Immature natural killer cell (primary cell): ENCODE measurements at regions not wholly inside any gene's neighbourhood (a gene's known extent, or its start where the extent isn't known, plus 50 kb on each side); places are given as distances from the start of the nearest gene placed in this dataset.

ENCODE experiments used
- DNase-seq, 3 donors: peaks; one replicate each; pipeline ENCODE4 v3.0.0; 2022; ENCODE audit warnings: mixed read lengths in 1 of 3
- H3K27ac Mint-ChIP-seq, 6 donors: one replicate each; pipeline ENCODE4 v1.8.0; 2020; ENCODE audit warnings: mixed read lengths in 6 of 6, mild to moderate bottlenecking in 5 of 6, inconsistent platforms in 4 of 6, moderate library complexity in 3 of 6
- H3K27me3 Mint-ChIP-seq, 3 donors: one replicate each; pipeline ENCODE4 v1.8.0; 2020 to 2021; ENCODE audit warnings: low read depth in 3 of 3, mild to moderate bottlenecking in 3 of 3, mixed read lengths in 3 of 3, moderate library complexity in 3 of 3, inconsistent platforms in 1 of 3
- H3K36me3 Mint-ChIP-seq, 3 donors: one replicate each; pipeline ENCODE4 v1.8.0; 2020; ENCODE audit warnings: mixed read lengths in 3 of 3, inconsistent platforms in 2 of 3, mild to moderate bottlenecking in 2 of 3
- H3K4me1 Mint-ChIP-seq, 2 donors: one replicate each; pipeline ENCODE4 v1.8.0; 2020; ENCODE audit warnings: inconsistent platforms in 2 of 2, mild to moderate bottlenecking in 2 of 2, mixed read lengths in 2 of 2, moderate library complexity in 1 of 2
- H3K4me3 Mint-ChIP-seq, 5 donors: one replicate each; pipeline ENCODE4 v1.8.0; 2020; ENCODE audit warnings: mild to moderate bottlenecking in 5 of 5, mixed read lengths in 5 of 5, inconsistent platforms in 3 of 5, moderate library complexity in 3 of 5
- H3K9me3 Mint-ChIP-seq, 6 donors: one replicate each; pipeline ENCODE4 v1.8.0; 2020; ENCODE audit warnings: mild to moderate bottlenecking in 6 of 6, mixed read lengths in 6 of 6, inconsistent platforms in 4 of 6, moderate library complexity in 3 of 6

DNA sequence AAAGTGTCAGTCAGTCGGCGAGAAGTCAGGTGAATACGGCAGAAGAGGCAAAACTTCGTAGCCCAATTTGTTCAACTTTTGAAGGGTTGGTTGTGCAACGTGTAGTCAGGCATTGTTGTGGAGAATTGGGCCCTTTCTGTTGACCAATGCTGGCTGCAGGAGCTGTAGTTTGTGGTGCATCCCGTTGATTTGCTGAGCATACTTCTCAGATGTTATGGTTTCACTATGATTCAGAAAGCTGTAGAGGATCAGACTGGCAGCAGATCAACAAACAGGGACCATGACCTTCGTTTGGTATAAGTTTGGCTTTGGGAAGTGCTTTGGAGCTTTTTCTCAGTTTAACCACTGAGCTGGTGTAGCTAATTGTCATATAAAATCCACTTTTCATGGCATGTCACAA is 190.2 kb upstream of the ADAMTS5 start:
- Mint-ChIP-seq H3K9me3 (peaks cover 2 to 33% (median 6%) of the 10 kb centered on the region in 6 donors), H3K4me3 (no peak overlapping the region), H3K27me3 (no peaks in the 10 kb centered on the region)

GRCh38 chr21:27156666-27157065 is 189.8 kb upstream of the ADAMTS5 start:
- Mint-ChIP-seq H3K36me3 (no peaks in the 10 kb centered on the region), H3K9me3 (peaks cover 2 to 34% (median 6%) of the 10 kb centered on the region in 6 donors), H3K4me1 (no peaks in the 10 kb centered on the region), H3K4me3 (no peak overlapping the region), H3K27ac (no peak overlapping the region), H3K27me3 (no peaks in the 10 kb centered on the region)
- no peak for DNase-seq

More for the DNA sequence above, 190.2 kb upstream of the ADAMTS5 start:
- Mint-ChIP-seq H3K4me1 (no peaks in the 10 kb centered on the region), H3K27ac (no peak overlapping the region), H3K36me3 (no peaks in the 10 kb centered on the region)
- DNase-seq: no peak

DNA sequence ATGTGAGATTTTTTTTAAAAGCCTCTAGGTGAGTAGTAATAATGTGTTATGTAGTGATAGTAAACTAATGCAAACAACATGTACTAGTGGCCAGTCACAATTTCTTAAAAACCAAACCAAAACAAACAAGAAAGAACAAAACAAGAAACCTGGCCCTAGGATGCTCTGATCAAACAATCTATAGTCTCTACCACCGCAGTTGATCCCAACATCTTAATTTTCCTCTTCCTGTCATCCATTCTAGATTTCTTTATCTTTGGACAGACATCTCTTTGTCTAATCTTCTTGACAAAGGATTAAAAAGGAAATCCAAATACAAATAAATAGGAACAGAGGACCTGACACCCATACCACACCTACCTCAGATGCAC is 188.2 kb upstream of the ADAMTS5 start:
- H3K27me3 Mint-ChIP-seq: no peaks in the 10 kb centered on the region
- H3K9me3 Mint-ChIP-seq: peaks cover 2 to 42% (median 9%) of the 10 kb centered on the region in 6 donors

DNA sequence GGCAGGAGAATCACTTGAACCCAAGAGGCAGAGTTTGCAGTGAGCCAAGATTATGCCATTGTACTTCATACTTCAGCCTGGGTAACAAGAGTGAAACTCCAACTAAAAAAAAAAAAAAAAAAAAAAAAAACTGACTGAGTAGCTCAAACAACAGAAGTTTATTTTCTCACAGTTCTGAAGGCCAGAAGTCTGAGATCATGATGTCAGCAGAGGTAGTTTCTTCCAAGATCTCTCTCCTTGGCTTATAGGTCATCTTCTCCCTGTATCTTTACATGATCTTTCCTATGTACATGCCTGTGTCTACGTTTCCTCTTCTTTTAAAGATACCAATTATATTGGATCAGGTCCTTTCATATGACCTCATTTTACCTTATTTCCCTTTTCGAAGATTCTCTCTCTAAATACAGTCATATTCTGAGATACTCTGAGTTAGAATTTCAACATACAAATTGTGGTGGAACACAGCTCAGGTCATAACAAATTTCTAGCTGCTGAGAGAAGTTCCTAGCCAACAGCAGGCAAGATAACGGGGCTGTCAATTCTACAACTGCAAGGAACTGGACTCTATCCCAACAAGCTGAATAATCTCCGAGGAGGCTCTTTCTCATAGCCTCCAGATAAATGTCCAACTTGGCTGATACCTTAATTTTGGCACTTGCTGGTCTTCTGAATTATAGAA is 187.7 kb upstream of the ADAMTS5 start:
- no peak for DNase-seq
- Mint-ChIP-seq H3K27me3 (no peaks in the 10 kb centered on the region), H3K4me3 (no peak overlapping the region), H3K36me3 (no peaks in the 10 kb centered on the region), H3K9me3 (peaks cover 2 to 42% (median 9%) of the 10 kb centered on the region in 6 donors), H3K27ac (no peak overlapping the region), H3K4me1 (no peaks in the 10 kb centered on the region)

More for the DNA sequence above, 188.2 kb upstream of the ADAMTS5 start:
- no peaks in the 10 kb centered on the region for H3K4me1 Mint-ChIP-seq
- no peaks in the 10 kb centered on the region for H3K36me3 Mint-ChIP-seq
- DNase-seq: no peak
- no peak overlapping the region for H3K4me3 Mint-ChIP-seq
- no peak overlapping the region for H3K27ac Mint-ChIP-seq

DNA sequence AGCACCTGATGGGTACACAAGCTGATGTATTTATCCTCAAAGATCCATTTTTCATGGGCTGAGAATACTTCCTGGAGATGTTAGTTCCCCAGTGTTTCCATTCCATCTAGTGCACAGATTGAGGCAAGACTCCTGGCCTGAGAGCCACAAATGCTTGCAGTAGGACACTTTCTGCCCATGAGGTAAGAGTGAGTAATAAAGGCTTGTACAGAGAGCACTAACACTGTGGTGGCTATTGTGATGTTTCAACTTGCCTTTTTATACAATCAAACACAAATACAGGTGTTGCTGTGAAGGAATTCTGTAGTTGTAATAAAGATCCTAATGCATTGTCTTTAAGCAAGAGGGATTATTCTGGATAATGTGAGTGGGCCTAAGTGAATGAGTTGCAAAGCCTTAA is 186.1 kb upstream of the ADAMTS5 start:
- no peaks in the 10 kb centered on the region for H3K27me3 Mint-ChIP-seq
- H3K27ac Mint-ChIP-seq: no peak overlapping the region
- no peaks in the 10 kb centered on the region for H3K4me1 Mint-ChIP-seq
- H3K36me3 Mint-ChIP-seq: no peaks in the 10 kb centered on the region
- no peak overlapping the region for H3K4me3 Mint-ChIP-seq
- peaks cover 4 to 48% (median 10%) of the 10 kb centered on the region in 6 donors for H3K9me3 Mint-ChIP-seq
- no peak for DNase-seq

GRCh38 chr21:27149034-27149433 is 182.1 kb upstream of the ADAMTS5 start:
- no peaks in the 10 kb centered on the region for H3K27me3 Mint-ChIP-seq
- no peak overlapping the region for H3K27ac Mint-ChIP-seq
- no peaks in the 10 kb centered on the region for H3K36me3 Mint-ChIP-seq
- no peaks in the 10 kb centered on the region for H3K4me1 Mint-ChIP-seq
- peaks cover 3 to 33% (median 8%) of the 10 kb centered on the region in 6 donors for H3K9me3 Mint-ChIP-seq
- no peak for DNase-seq
- H3K4me3 Mint-ChIP-seq: no peak overlapping the region

DNA sequence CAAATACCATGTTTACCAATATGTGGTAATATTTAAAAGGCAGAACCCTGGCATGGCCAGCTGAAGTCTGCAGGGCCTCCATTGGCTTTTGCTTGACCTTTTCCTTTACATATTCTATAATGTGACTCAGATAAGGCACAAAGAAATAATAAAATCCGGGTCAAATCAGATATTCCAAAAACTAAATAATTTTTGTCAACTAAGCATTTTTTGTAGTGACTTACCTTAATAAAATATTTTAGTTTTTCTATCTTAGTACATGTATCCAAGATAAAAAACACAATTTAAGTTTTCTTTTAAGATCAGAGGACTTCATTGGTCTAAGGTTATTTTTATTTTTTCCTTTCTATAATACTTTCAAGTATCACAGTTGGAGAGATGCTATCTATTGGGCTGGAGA is 179.4 kb upstream of the ADAMTS5 start:
- DNase-seq: no peak
- no peak overlapping the region for H3K4me3 Mint-ChIP-seq
- no peaks in the 10 kb centered on the region for H3K36me3 Mint-ChIP-seq
- H3K9me3 Mint-ChIP-seq: peaks cover 3 to 19% (median 5%) of the 10 kb centered on the region in 6 donors
- no peaks in the 10 kb centered on the region for H3K27me3 Mint-ChIP-seq
- no peaks in the 10 kb centered on the region for H3K4me1 Mint-ChIP-seq
- no peak overlapping the region for H3K27ac Mint-ChIP-seq

GRCh38 chr21:27145134-27145798 is 178.4 kb upstream of the ADAMTS5 start:
- Mint-ChIP-seq H3K27ac (no peak overlapping the region), H3K36me3 (no peaks in the 10 kb centered on the region), H3K4me3 (no peak overlapping the region), H3K9me3 (peaks cover 3 to 22% (median 5%) of the 10 kb centered on the region in 6 donors), H3K4me1 (no peaks in the 10 kb centered on the region), H3K27me3 (no peaks in the 10 kb centered on the region)
- DNase-seq: no peak

DNA sequence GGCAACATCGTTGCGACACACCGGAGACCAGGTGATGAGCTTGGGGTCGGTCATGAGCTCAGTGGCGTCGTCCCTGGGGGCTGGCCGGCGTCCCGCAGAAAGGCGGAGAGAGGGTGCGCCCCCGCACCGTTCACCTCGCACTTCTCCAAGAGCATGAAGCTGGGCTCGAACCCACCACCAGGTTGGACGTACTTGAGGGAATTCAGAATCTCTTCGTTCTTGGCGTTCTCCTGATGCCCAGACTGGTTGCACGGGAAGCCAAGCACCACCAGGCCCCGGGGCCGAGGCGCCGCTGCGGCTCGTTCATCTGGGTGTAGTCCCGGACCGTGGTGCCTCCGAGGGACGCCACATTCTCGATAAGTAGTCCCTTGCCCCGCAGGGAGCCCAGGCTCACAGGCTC is 176.6 kb upstream of the ADAMTS5 start:
- peaks cover 0 to 21% (median 3%) of the 10 kb centered on the region in 6 donors for H3K9me3 Mint-ChIP-seq
- DNase-seq: no peak
- no peak overlapping the region for H3K27ac Mint-ChIP-seq
- no peaks in the 10 kb centered on the region for H3K4me1 Mint-ChIP-seq
- H3K4me3 Mint-ChIP-seq: no peak overlapping the region
- no peaks in the 10 kb centered on the region for H3K27me3 Mint-ChIP-seq
- no peaks in the 10 kb centered on the region for H3K36me3 Mint-ChIP-seq

DNA sequence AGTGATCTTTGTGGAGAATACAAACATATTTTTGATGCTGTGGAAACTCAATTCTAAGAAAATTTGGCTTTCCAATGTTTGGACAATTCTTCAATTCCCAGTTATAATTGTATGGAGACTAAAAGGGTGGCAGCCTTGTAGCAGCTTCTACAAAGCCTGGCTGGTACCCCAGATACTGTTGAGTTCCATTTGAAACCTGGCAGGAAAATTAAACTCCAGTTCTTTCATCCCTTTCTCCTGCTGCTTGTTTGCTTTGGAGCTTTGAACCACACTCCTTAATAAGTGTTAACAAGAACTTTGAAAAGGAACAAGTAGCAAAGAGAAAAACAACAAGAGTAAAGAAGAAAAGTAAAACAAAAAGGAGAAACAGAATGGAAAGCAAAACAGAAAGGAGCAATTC is 172.6 kb upstream of the ADAMTS5 start:
- peaks cover 0 to 21% (median 4%) of the 10 kb centered on the region in 6 donors for H3K9me3 Mint-ChIP-seq
- DNase-seq: no peak
- H3K4me1 Mint-ChIP-seq: no peaks in the 10 kb centered on the region
- no peaks in the 10 kb centered on the region for H3K36me3 Mint-ChIP-seq
- no peaks in the 10 kb centered on the region for H3K27me3 Mint-ChIP-seq
- H3K4me3 Mint-ChIP-seq: no peak overlapping the region
- H3K27ac Mint-ChIP-seq: no peak overlapping the region

DNA sequence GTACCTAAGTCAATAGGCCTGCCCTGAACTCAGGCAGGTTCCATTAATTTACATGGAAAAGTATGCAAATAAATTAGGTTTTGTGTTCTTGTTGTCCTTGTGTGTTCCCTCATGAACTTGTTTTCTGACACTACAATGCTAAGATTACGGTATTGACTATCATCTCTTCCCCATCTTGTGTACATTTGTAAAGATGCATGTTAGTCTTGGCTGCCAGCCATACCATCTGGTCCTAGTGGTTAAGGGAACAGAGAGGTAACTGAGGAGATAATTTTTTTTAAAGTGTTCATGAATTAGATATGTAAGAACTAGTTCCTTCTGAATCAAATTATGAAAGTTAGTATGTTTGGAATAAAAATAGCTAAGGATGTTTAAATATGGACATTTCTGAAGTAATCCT is 167.6 kb upstream of the ADAMTS5 start:
- no peaks in the 10 kb centered on the region for H3K4me1 Mint-ChIP-seq
- no peak for DNase-seq
- no peak overlapping the region for H3K4me3 Mint-ChIP-seq
- H3K36me3 Mint-ChIP-seq: no peaks in the 10 kb centered on the region
- H3K27ac Mint-ChIP-seq: no peak overlapping the region
- H3K9me3 Mint-ChIP-seq: peaks cover 0 to 11% (median 3%) of the 10 kb centered on the region in 6 donors
- H3K27me3 Mint-ChIP-seq: no peaks in the 10 kb centered on the region

GRCh38 chr21:27132266-27132665 is 165.4 kb upstream of the ADAMTS5 start:
- peaks cover 0 to 9% (median 3%) of the 10 kb centered on the region in 6 donors for H3K9me3 Mint-ChIP-seq
- no peaks in the 10 kb centered on the region for H3K36me3 Mint-ChIP-seq
- H3K27ac Mint-ChIP-seq: no peak overlapping the region
- peaks cover 0 to 1% (median 0%) of the 10 kb centered on the region in 3 donors for H3K27me3 Mint-ChIP-seq
- H3K4me3 Mint-ChIP-seq: no peak overlapping the region
- no peaks in the 10 kb centered on the region for H3K4me1 Mint-ChIP-seq
- DNase-seq: no peak

- H3K27ac Mint-ChIP-seq: no peak overlapping the region
- no peak for DNase-seq
- no peaks in the 10 kb centered on the region for H3K36me3 Mint-ChIP-seq
- H3K4me1 Mint-ChIP-seq: no peaks in the 10 kb centered on the region
- peaks cover 0 to 4% (median 2%) of the 10 kb centered on the region in 6 donors for H3K9me3 Mint-ChIP-seq
- peaks cover 0 to 1% (median 0%) of the 10 kb centered on the region in 3 donors for H3K27me3 Mint-ChIP-seq
- no peak overlapping the region for H3K4me3 Mint-ChIP-seq
Observed at GRCh38 chr21:27130154-27130553, 163.3 kb upstream of the ADAMTS5 start.

DNA sequence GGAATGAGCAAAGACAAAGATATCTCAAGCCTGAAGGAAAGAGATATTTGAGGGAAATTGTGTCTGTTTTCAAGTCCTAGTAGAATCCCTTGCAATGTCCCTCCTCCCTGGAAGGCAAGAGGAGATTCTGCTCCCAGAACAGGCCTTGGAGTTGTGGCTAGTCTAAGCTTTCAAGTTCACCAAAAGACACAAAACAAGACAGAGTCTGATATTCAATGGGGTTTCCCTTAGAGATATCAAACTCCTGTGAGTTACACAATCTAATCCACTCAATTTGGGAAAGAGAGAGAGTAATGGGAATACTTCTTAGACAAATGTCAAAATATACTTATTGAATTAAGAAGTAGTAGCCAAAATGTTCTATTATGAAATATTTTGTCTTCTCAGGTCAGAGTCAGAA is 162.8 kb upstream of the ADAMTS5 start:
- H3K9me3 Mint-ChIP-seq: peaks cover 2 to 4% (median 4%) of the 10 kb centered on the region in 6 donors
- no peak overlapping the region for H3K4me3 Mint-ChIP-seq
- H3K4me1 Mint-ChIP-seq: no peaks in the 10 kb centered on the region
- H3K27ac Mint-ChIP-seq: no peak overlapping the region
- H3K27me3 Mint-ChIP-seq: peaks cover 0 to 1% (median 0%) of the 10 kb centered on the region in 3 donors
- no peak for DNase-seq
- H3K36me3 Mint-ChIP-seq: no peaks in the 10 kb centered on the region
